NT2/D1 (cell line): ENCODE measurements at regions not wholly inside any gene's neighbourhood (a gene's known extent, or its start where the extent isn't known, plus 50 kb on each side); places are given as distances from the start of the nearest gene placed in this dataset.

Source experiments
- YY1 ChIP-seq: IDR thresholded peaks from 2 replicates; pipeline ENCODE4 v1.6.1; 2011; ENCODE audit not compliant: insufficient read length, insufficient read depth
- ZNF274 ChIP-seq: IDR thresholded peaks from 2 replicates; pipeline ENCODE4 v1.6.1; 2011; ENCODE audit warnings: mild to moderate bottlenecking, low read depth, low read length

GRCh38 chr3:13211605-13212210 is 138.5 kb upstream of the IQSEC1 start:
- TF ChIP-seq YY1, result no peak
- no peak for TF ChIP-seq ZNF274
